ENCODE measurements at regions not wholly inside any gene's neighbourhood (a gene's known extent, or its start where the extent isn't known, plus 50 kb on each side); places are given as distances from the start of the nearest gene placed in this dataset.
A peak's percentile ranks its signal among the peaks of the same experiment; 100 is the strongest.

DNA sequence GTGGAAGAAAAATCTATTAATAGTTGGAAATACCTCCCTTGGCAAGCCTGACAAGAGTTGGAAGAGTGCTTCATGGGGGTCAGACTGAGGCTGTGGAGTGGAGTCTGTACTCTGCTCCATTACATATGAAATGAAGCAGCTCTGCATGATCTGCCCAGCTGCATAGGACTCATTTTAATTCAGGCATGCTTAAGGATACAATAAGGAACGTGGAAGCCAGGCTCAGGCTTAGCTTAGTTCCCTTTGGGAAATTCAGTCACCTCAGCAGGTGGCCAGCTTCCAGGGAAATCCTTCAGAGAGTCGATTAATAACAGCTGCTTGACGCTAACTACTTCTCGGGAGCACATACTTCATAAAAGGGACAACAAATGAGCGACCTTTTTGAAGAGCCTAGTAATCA lies 1672.9 kb upstream of the WWC1 start:
- H3K4me1 ChIP-seq (ENCODE audit: control insufficient read depth, insufficient read depth, low read length), result peaks cover 3% of the 10 kb centered on the region

DNA sequence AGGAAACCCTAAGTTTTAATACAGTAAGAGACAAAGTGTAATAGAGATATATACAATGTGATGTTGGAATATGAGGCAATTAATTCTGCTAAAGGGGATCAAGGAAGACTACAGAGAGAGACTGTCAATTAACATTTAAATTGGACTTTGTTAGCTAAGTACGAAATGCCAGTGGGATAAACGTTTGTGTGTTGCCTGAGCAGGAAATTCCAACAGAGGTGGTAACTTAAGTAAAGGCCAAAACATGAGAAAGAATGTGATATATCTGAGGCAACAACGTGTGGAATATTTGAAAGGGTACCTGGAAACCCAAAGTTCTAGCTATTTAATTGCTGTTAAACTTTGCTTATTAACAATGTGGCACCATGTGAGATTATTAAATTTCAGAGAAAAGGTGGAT lies 1666.9 kb upstream of the WWC1 start:
- H3K27me3 Mint-ChIP-seq (ENCODE audit: insufficient read depth), result no peaks in the 10 kb centered on the region
- peaks cover 3% of the 10 kb centered on the region for H3K9me3 Mint-ChIP-seq
- no peak overlapping the region for H3K9ac ChIP-seq (ENCODE audit: extremely low read depth, low read length, poor library complexity, severe bottlenecking)
- H3K4me3 Mint-ChIP-seq, result no peak overlapping the region
- H3K36me3 ChIP-seq (ENCODE audit: control insufficient read depth, insufficient read depth, low read length), result no peaks in the 10 kb centered on the region
- WGBS, 2 experiments (ENCODE audit: insufficient coverage in 1 of 2, insufficient read length in 1 of 2), result 0 to 8% methylated on average over 3 of the region's 3 CpGs
- H3K4me1 Mint-ChIP-seq, result peaks cover 23% of the 10 kb centered on the region
- H3K27ac Mint-ChIP-seq, result peak overlapping the region; percentile 29
- no peak overlapping the region for H3K27ac ChIP-seq (ENCODE audit: low read depth, low read length)
- H3K4me3 ChIP-seq (ENCODE audit: low read length), result peak overlapping the region; percentile 10
- peaks cover 5% of the 10 kb centered on the region for H3K9me3 ChIP-seq (ENCODE audit: control insufficient read depth, low read length)
- peaks cover 1% of the 10 kb centered on the region for H3K4me1 ChIP-seq (ENCODE audit: control insufficient read depth, insufficient read depth, low read length)
- H3K36me3 Mint-ChIP-seq (ENCODE audit: low read depth), result no peaks in the 10 kb centered on the region
- DNase-seq, result no peak
- TF ChIP-seq, protein P1, sequence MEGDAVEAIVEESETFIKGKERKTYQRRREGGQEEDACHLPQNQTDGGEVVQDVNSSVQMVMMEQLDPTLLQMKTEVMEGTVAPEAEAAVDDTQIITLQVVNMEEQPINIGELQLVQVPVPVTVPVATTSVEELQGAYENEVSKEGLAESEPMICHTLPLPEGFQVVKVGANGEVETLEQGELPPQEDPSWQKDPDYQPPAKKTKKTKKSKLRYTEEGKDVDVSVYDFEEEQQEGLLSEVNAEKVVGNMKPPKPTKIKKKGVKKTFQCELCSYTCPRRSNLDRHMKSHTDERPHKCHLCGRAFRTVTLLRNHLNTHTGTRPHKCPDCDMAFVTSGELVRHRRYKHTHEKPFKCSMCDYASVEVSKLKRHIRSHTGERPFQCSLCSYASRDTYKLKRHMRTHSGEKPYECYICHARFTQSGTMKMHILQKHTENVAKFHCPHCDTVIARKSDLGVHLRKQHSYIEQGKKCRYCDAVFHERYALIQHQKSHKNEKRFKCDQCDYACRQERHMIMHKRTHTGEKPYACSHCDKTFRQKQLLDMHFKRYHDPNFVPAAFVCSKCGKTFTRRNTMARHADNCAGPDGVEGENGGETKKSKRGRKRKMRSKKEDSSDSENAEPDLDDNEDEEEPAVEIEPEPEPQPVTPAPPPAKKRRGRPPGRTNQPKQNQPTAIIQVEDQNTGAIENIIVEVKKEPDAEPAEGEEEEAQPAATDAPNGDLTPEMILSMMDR (conservative IDR thresholded peaks at IDR 0.05), result no peak
- no peaks in the 10 kb centered on the region for H3K27me3 ChIP-seq (ENCODE audit: control insufficient read depth, insufficient read depth, low read length, poor library complexity, severe bottlenecking)

More for the DNA sequence above, 1672.9 kb upstream of the WWC1 start:
- DNase-seq, result peak; percentile 65
- no peaks in the 10 kb centered on the region for H3K36me3 ChIP-seq (ENCODE audit: control insufficient read depth, insufficient read depth, low read length)
- Mint-ChIP-seq H3K4me3 (no peak overlapping the region), H3K9me3 (peaks cover 3% of the 10 kb centered on the region), H3K4me1 (peaks cover 16% of the 10 kb centered on the region), H3K27me3 (ENCODE audit: insufficient read depth) (no peaks in the 10 kb centered on the region), H3K36me3 (ENCODE audit: low read depth) (no peaks in the 10 kb centered on the region), H3K27ac (no peak overlapping the region)
- no peaks in the 10 kb centered on the region for H3K27me3 ChIP-seq (ENCODE audit: control insufficient read depth, insufficient read depth, low read length, poor library complexity, severe bottlenecking)
- 48 to 67% methylated on average over 5 of the region's 5 CpGs for WGBS, 2 experiments (ENCODE audit: insufficient coverage in 1 of 2, insufficient read length in 1 of 2)
- peaks cover 5% of the 10 kb centered on the region for H3K9me3 ChIP-seq (ENCODE audit: control insufficient read depth, low read length)
- H3K9ac ChIP-seq (ENCODE audit: extremely low read depth, low read length, poor library complexity, severe bottlenecking), result no peak overlapping the region
- peak overlapping the region; percentile 12 for H3K27ac ChIP-seq (ENCODE audit: low read depth, low read length)
- TF ChIP-seq, protein P1 (conservative IDR thresholded peaks at IDR 0.05), result no peak
- H3K4me3 ChIP-seq (ENCODE audit: low read length), result no peak overlapping the region

DNA sequence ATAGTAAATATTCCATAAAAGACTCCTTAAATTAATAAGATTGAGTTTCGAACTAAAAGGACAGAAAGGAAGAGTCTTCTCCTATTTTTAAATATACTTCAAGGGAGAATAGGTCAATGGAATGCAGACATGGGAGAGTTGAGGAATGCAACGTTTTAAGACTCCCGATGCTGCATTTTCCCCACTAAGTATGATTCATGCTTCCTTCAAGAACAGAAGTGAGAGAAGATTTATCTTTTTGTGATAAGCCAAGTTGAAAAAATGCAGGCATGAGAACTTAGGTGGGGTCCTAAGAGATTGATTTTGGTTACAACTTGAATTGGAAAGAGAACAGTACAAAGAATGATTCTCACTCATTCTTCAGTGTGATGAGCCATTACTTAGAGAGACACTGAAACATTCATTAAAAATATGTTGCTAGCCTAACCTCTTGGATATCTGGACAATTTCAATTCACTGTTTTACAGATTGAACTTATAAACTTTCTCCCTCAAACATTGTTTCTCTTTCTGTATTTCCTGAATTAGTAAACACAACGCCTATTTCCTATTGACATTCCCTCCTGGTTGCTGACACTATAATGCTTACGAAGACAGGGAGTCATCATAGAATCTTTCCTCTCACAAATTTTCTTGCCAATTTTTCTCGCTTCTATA lies 1666.1 kb upstream of the WWC1 start:
- Histone ChIP-seq H3K27ac (ENCODE audit: low read depth, low read length) (no peak overlapping the region), H3K9ac (ENCODE audit: extremely low read depth, low read length, poor library complexity, severe bottlenecking) (no peak overlapping the region), H3K4me3 (ENCODE audit: low read length) (peak overlapping the region; percentile 10), H3K27me3 (ENCODE audit: control insufficient read depth, insufficient read depth, low read length, poor library complexity, severe bottlenecking) (no peaks in the 10 kb centered on the region), H3K9me3 (ENCODE audit: control insufficient read depth, low read length) (peaks cover 5% of the 10 kb centered on the region), H3K4me1 (ENCODE audit: control insufficient read depth, insufficient read depth, low read length) (no peaks in the 10 kb centered on the region), H3K36me3 (ENCODE audit: control insufficient read depth, insufficient read depth, low read length) (no peaks in the 10 kb centered on the region)
- TF ChIP-seq, protein P1 (conservative IDR thresholded peaks at IDR 0.05), result no peak
- Mint-ChIP-seq H3K27me3 (ENCODE audit: insufficient read depth) (no peaks in the 10 kb centered on the region), H3K4me1 (peaks cover 18% of the 10 kb centered on the region), H3K4me3 (no peak overlapping the region), H3K9me3 (peaks cover 4% of the 10 kb centered on the region), H3K36me3 (ENCODE audit: low read depth) (no peaks in the 10 kb centered on the region), H3K27ac (peak overlapping the region; percentile 29)
- DNase-seq, result no peak
- whole genome bisulfite sequencing, 2 experiments (ENCODE audit: insufficient coverage in 1 of 2, insufficient read length in 1 of 2), result 58 to 73% methylated on average over 5 to 6 of the region's 6 CpGs

Data from endodermal cell (in vitro differentiated cells).